Activated T-cell treated with anti-CD3 and anti-CD28 coated beads, Interleukin-2, amount 50 U/mL, for 72 hours (primary cell): ENCODE measurements at regions not wholly inside any gene's neighbourhood (a gene's known extent, or its start where the extent isn't known, plus 50 kb on each side); places are given as distances from the start of the nearest gene placed in this dataset.
"Not testable (repeated sequence)": the region's sequence is repeated elsewhere in the genome, so short reads cannot be mapped to it uniquely, and the experiment has no call there.

Source experiments
- ATAC-seq, 2 donors: fragments of 150-1000 bp; cut with Tn5 transposase; replicated peaks in 1 of 2; 2 replicates each; pipeline ENCODE4 v1.10.0; 2021; ENCODE audit warnings: moderate library complexity in 2 of 2, mild to moderate bottlenecking in 1 of 2
- DNase-seq, 2 donors: peaks; one replicate each; pipeline ENCODE4 v3.0.0; 2021 to 2022; ENCODE audit warnings: mixed read lengths in 1 of 2
- H3K27ac Mint-ChIP-seq: one replicate; pipeline ENCODE4 v1.8.0; 2022; ENCODE audit warnings: mild to moderate bottlenecking, moderate library complexity, mixed read lengths
- H3K27me3 Mint-ChIP-seq: one replicate; pipeline ENCODE4 v1.8.0; 2022; ENCODE audit warnings: low read depth, mixed read lengths
- H3K36me3 Mint-ChIP-seq, 2 donors: one replicate each; pipeline ENCODE4 v1.8.0; 2022; ENCODE audit warnings: mixed read lengths in 2 of 2, mild to moderate bottlenecking in 1 of 2; ENCODE audit not compliant: insufficient read depth in 2 of 2
- H3K4me1 Mint-ChIP-seq: one replicate; pipeline ENCODE4 v1.8.0; 2022; ENCODE audit warnings: low read depth, mixed read lengths
- H3K4me3 Mint-ChIP-seq, 2 donors: one replicate each; pipeline ENCODE4 v1.8.0; 2022; ENCODE audit warnings: mild to moderate bottlenecking in 2 of 2, mixed read lengths in 2 of 2, moderate library complexity in 2 of 2
- H3K9me3 Mint-ChIP-seq, 2 donors: one replicate each; pipeline ENCODE4 v1.8.0; 2022; ENCODE audit warnings: mixed read lengths in 2 of 2

GRCh38 chr3:39558775-39559306, 91.4 kb downstream of the MOBP start:
- Mint-ChIP-seq H3K4me1 (no peaks in the 10 kb centered on the region), H3K9me3 (peaks cover 3 to 6% of the 10 kb centered on the region in 2 donors), H3K4me3 (no peak overlapping the region), H3K27me3 (peaks cover 3% of the 10 kb centered on the region), H3K36me3 (peaks cover 0 to 2% of the 10 kb centered on the region in 2 donors), H3K27ac (no peak overlapping the region)
- ATAC-seq, result no peak
- DNase-seq, result no peak

DNA sequence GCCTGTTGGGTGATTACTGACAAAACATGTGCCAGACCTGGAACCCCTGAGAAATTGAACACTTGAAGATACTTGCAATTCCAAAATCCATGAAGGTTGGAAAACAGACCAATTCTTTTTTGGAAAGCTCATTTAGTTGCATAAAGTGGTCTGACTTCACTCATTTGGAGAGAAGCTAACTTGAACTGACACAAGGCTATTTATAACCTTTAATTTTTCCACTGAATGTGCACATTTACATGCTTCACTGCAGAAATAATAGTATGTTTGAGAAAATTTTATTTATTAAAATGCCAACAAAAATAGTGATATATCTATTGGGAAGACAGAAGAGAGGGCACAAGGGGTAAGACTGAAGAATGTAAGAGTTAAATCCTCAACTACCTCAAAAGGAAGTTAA, 92.1 kb downstream of the MOBP start:
- no peaks in the 10 kb centered on the region for H3K27me3 Mint-ChIP-seq
- H3K4me1 Mint-ChIP-seq, result no peaks in the 10 kb centered on the region
- no peak for DNase-seq
- H3K27ac Mint-ChIP-seq, result no peak overlapping the region
- no peak for ATAC-seq
- H3K9me3 Mint-ChIP-seq, result peaks cover 0 to 1% of the 10 kb centered on the region in 2 donors
- H3K4me3 Mint-ChIP-seq, result no peak overlapping the region
- peaks cover 0 to 2% of the 10 kb centered on the region in 2 donors for H3K36me3 Mint-ChIP-seq

GRCh38 chr3:39568508-39568907, 101.0 kb downstream of the MOBP start:
- no peak overlapping the region for H3K4me3 Mint-ChIP-seq

DNA sequence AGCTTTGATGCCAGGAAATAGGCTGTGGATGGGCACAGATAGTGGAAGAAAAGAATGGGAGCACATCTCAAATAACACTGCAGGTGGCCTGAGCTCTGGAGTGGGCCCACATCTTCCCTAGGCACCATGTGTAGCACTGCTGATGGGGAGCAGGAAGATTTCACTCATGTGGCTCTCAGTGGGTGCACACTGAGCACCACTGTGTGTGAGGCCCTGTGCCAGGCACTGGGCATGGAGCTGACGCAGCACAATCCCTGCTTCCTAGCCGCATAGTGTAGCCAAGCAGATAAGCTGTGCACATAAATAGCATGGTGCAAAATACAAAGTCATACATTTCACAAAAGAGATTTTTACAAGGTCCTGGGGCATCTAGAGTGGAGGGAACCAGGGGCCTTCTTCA, 101.6 kb downstream of the MOBP start:
- Mint-ChIP-seq H3K4me3 (no peak overlapping the region), H3K27me3 (peaks cover 13% of the 10 kb centered on the region), H3K36me3 (no peaks in the 10 kb centered on the region), H3K27ac (no peak overlapping the region), H3K4me1 (no peaks in the 10 kb centered on the region), H3K9me3 (no peaks in the 10 kb centered on the region)
- no peak for DNase-seq
- no peak for ATAC-seq

More at GRCh38 chr3:39568508-39568907, 101.0 kb downstream of the MOBP start:
- H3K4me1 Mint-ChIP-seq, result no peaks in the 10 kb centered on the region
- DNase-seq, result no peak
- no peak overlapping the region for H3K27ac Mint-ChIP-seq
- ATAC-seq, result no peak
- no peaks in the 10 kb centered on the region for H3K36me3 Mint-ChIP-seq
- H3K27me3 Mint-ChIP-seq, result peaks cover 13% of the 10 kb centered on the region
- no peaks in the 10 kb centered on the region for H3K9me3 Mint-ChIP-seq

DNA sequence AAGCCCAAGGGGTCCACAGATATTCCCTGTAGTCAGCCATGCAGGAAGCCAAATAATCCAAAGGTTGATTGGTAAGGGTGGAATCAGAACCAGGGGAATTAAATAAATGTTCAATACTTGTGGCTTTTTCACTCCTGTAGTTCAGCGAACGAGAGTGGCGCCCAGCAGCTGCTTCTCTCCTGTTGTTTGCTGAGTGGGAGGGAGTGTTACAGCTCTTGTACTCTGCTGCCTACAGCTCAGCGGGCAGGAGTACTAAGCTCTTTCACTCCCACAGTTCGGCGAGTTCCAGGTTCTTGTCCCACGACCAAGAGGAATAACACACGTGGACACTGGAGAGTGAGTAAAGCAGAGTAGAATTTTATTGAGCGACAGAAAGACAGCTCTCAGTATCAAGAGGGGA, 105.9 kb downstream of the MOBP start:
- Mint-ChIP-seq H3K36me3 (no peaks in the 10 kb centered on the region), H3K27me3 (no peaks in the 10 kb centered on the region), H3K27ac (no peak overlapping the region), H3K4me3 (no peak overlapping the region), H3K4me1 (no peaks in the 10 kb centered on the region), H3K9me3 (no peaks in the 10 kb centered on the region)
- DNase-seq, result no peak
- ATAC-seq, result no peak

DNA sequence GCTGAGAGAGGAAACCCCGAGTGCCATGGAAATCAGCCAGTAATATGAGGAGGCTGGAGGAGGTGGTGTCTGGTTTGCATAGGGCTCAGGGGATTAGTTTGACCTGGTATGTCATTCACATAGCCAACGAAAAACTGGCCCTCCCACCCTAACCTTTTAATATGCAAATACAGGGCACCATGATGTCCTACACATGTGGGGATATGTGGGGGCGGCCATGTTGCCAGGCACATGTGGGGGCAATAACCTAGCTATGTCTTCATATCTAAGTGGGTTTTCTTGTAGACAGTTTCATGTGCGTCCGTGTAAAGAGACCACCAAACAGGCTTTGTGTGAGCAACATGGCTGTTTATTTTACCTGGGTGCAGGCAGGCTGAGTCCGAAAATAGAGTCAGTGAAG, 110.1 kb downstream of the MOBP start:
- H3K27ac Mint-ChIP-seq, result no peak overlapping the region
- no peaks in the 10 kb centered on the region for H3K36me3 Mint-ChIP-seq
- DNase-seq (no peak), ATAC-seq (no peak)
- H3K4me1 Mint-ChIP-seq, result no peaks in the 10 kb centered on the region
- H3K4me3 Mint-ChIP-seq, result no peak overlapping the region
- H3K27me3 Mint-ChIP-seq, result no peaks in the 10 kb centered on the region
- H3K9me3 Mint-ChIP-seq, result no peaks in the 10 kb centered on the region

DNA sequence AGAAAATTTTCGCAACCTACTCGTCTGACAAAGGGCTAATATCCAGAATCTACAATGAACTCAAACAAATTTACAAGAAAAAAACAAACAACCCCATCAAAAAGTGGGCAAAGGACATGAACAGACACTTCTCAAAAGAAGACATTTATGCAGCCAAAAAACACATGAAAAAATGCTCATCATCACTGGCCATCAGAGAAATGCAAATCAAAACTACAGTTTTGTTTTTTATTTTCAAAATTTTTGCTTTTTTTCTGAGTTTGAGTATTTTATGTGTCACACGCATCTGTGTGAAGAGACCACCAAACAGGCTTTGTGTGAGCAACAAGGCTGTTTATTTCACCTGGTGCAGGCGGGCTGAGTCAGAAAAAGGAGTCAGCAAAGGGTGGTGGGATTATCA, 118.7 kb downstream of the MOBP start:
- not testable (repeated sequence) for H3K27me3 Mint-ChIP-seq, H3K4me1 Mint-ChIP-seq, H3K27ac Mint-ChIP-seq, H3K36me3 Mint-ChIP-seq, ATAC-seq, H3K4me3 Mint-ChIP-seq, DNase-seq, H3K9me3 Mint-ChIP-seq

GRCh38 chr3:39587113-39587512, 119.6 kb downstream of the MOBP start:
- Mint-ChIP-seq H3K4me3 (no peak overlapping the region), H3K27me3 (peaks cover 6% of the 10 kb centered on the region), H3K4me1 (no peaks in the 10 kb centered on the region), H3K27ac (no peak overlapping the region), H3K36me3 (no peaks in the 10 kb centered on the region), H3K9me3 (no peaks in the 10 kb centered on the region)
- no peak for ATAC-seq
- DNase-seq, result no peak

- H3K27ac Mint-ChIP-seq, result no peak overlapping the region
- ATAC-seq (no peak), DNase-seq (no peak)
- no peaks in the 10 kb centered on the region for H3K4me1 Mint-ChIP-seq
- H3K27me3 Mint-ChIP-seq, result no peaks in the 10 kb centered on the region
- no peaks in the 10 kb centered on the region for H3K36me3 Mint-ChIP-seq
- H3K4me3 Mint-ChIP-seq, result no peak overlapping the region
- no peaks in the 10 kb centered on the region for H3K9me3 Mint-ChIP-seq
Observed at GRCh38 chr3:39590806-39591205, 123.3 kb downstream of the MOBP start.

DNA sequence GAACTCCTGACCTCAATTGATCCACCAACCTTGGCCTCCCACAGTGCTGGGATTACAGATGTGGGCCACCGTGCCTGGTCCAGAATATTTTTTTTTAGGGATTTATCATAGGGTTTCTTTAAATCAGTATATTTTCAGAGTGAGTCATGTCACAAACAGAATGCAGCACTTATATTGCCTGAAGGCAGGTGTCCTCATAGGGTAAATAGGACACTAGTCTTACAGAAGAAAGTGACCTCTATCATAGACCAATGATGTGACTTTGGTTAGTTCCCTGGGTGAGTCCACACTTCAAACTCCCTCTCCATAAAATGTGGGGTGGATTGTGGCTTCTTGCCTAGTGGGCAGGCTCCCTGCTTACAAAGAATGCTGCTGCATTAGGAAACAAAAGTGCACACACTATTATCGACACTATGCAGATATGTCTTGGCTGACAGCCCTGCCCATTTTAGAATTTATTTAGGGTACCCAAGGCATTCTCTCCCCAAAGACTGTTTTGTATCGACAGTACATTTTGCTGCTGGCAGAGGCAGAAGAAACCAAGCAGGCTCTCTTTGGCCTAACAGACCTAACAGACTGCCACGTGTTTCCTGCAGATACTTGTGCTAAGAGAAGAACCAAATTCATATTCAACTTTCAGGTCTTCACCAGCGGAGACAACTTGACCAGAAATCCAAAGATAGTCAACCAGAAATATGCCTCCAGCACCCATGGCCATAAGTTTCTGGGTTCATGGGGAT, 125.0 kb downstream of the MOBP start:
- no peaks in the 10 kb centered on the region for H3K9me3 Mint-ChIP-seq
- H3K4me1 Mint-ChIP-seq, result no peaks in the 10 kb centered on the region
- ATAC-seq (no peak), DNase-seq (no peak)
- no peaks in the 10 kb centered on the region for H3K27me3 Mint-ChIP-seq
- H3K27ac Mint-ChIP-seq, result no peak overlapping the region
- no peaks in the 10 kb centered on the region for H3K36me3 Mint-ChIP-seq
- H3K4me3 Mint-ChIP-seq, result no peak overlapping the region

- no peaks in the 10 kb centered on the region for H3K4me1 Mint-ChIP-seq
- no peak overlapping the region for H3K27ac Mint-ChIP-seq
- no peaks in the 10 kb centered on the region for H3K36me3 Mint-ChIP-seq
- ATAC-seq (no peak), DNase-seq (no peak)
- H3K9me3 Mint-ChIP-seq, result no peaks in the 10 kb centered on the region
- no peaks in the 10 kb centered on the region for H3K27me3 Mint-ChIP-seq
- H3K4me3 Mint-ChIP-seq, result no peak overlapping the region
Observed at GRCh38 chr3:39593341-39593740, 125.9 kb downstream of the MOBP start.

GRCh38 chr3:39601241-39601640, 133.8 kb downstream of the MOBP start:
- H3K4me1 Mint-ChIP-seq, result no peaks in the 10 kb centered on the region

DNA sequence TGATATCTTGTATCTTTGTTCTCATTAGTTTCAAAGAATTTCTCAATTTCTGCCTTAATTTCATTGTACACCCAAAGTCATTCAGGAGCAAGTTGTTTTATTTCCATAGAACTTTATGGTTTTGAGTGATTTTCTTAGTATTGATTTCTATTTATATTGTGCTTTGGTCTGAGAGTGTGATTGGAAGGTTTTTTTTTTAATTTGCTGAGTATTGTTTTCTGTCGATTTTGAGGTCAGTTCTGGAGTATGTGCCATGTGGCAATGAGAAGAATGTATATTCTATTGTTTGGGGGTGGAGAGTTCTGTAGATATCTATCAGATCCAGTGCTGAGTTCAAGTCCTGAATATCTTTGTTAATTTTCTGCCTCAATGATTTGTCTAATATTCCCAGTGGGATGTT, 138.4 kb downstream of the MOBP start:
- ATAC-seq (no peak), DNase-seq (no peak)
- Mint-ChIP-seq H3K4me1 (no peaks in the 10 kb centered on the region), H3K27ac (no peak overlapping the region), H3K36me3 (peaks cover 0 to 2% of the 10 kb centered on the region in 2 donors), H3K4me3 (no peak overlapping the region), H3K9me3 (peaks cover 5% of the 10 kb centered on the region in 2 donors), H3K27me3 (peaks cover 32% of the 10 kb centered on the region)

More at GRCh38 chr3:39601241-39601640, 133.8 kb downstream of the MOBP start:
- Mint-ChIP-seq H3K4me3 (no peak overlapping the region), H3K9me3 (peaks cover 2 to 3% of the 10 kb centered on the region in 2 donors), H3K27ac (no peak overlapping the region), H3K36me3 (peaks cover 0 to under 1% of the 10 kb centered on the region in 2 donors), H3K27me3 (peaks cover 20% of the 10 kb centered on the region)
- DNase-seq, result no peak
- ATAC-seq, result no peak

- no peaks in the 10 kb centered on the region for H3K27me3 Mint-ChIP-seq
- H3K27ac Mint-ChIP-seq, result no peak overlapping the region
- peaks cover 9 to 12% of the 10 kb centered on the region in 2 donors for H3K9me3 Mint-ChIP-seq
- H3K4me1 Mint-ChIP-seq, result no peaks in the 10 kb centered on the region
- H3K4me3 Mint-ChIP-seq, result no peak overlapping the region
- no peak for ATAC-seq
- H3K36me3 Mint-ChIP-seq, result peaks cover 0 to 6% of the 10 kb centered on the region in 2 donors
- DNase-seq, result no peak
Observed at GRCh38 chr3:39626198-39626597, 158.7 kb downstream of the MOBP start.
